H1 (cell line): ENCODE measurements at regions not wholly inside any gene's neighbourhood (a gene's known extent, or its start where the extent isn't known, plus 50 kb on each side); places are given as distances from the start of the nearest gene placed in this dataset.

Source experiments
- CTCF ChIA-PET: fragments of 300-600 bp; sonication (Branson Sonifier 250); formaldehyde crosslinking; loops from one replicate; lab custom pipeline; 2021; ENCODE audit not compliant: partially characterized antibody; lab: Charles Lee
- POLR2A ChIA-PET: fragments of 300-600 bp; sonication (Branson Sonifier 250); formaldehyde crosslinking; loops from one replicate; lab custom pipeline; 2021; ENCODE audit warnings: inconsistent platforms; ENCODE audit not compliant: partially characterized antibody; lab: Charles Lee
- DNase-seq, 2 experiments: peaks; one replicate each; pipeline versions ENCODE4 v3.0.0 to v3.0.0-alpha.2; 2010 to 2022; ENCODE audit warnings: low spot score in 2 of 2, low read depth in 1 of 2, mixed read lengths in 1 of 2
- FAIRE-seq: peaks from 2 replicates; lab custom pipeline; 2011; peaks lifted over from hg19 to GRCh38; lab: Jason Lieb, UNC
- H2AFZ ChIP-seq: 2 replicates; pipeline ENCODE4 v1.8.1; 2012; ENCODE audit warnings: low read length, inconsistent platforms
- H2AK5ac ChIP-seq: 2 replicates; pipeline ENCODE4 v1.6.1; 2013; ENCODE audit warnings: low read depth, low read length
- H2BK120ac ChIP-seq: replicated peaks from 2 replicates; pipeline ENCODE3; 2013; ENCODE audit warnings: low read depth, low read length, inconsistent platforms
- H2BK12ac ChIP-seq: 2 replicates; pipeline ENCODE4 v1.6.1; 2013; ENCODE audit warnings: low read depth, low read length
- H2BK15ac ChIP-seq: 2 replicates; pipeline ENCODE4 v1.6.1; 2013; ENCODE audit warnings: low read length
- H2BK20ac ChIP-seq: 2 replicates; pipeline ENCODE4 v1.6.1; 2013; ENCODE audit warnings: low read length
- H2BK5ac ChIP-seq: 2 replicates; pipeline ENCODE4 v1.6.1; 2013; ENCODE audit warnings: low read depth, low read length
- H3K14ac ChIP-seq: 2 replicates; pipeline ENCODE4 v1.6.1; 2013; ENCODE audit warnings: inconsistent platforms; ENCODE audit not compliant: insufficient read length
- H3K18ac ChIP-seq: 2 replicates; pipeline ENCODE4 v1.6.1; 2013; ENCODE audit warnings: low read length; ENCODE audit errors: extremely low read depth
- H3K23ac ChIP-seq: 2 replicates; pipeline ENCODE4 v1.6.1; 2013; ENCODE audit warnings: inconsistent platforms; ENCODE audit not compliant: insufficient read length
- H3K23me2 ChIP-seq: 2 replicates; pipeline ENCODE4 v1.6.1; 2013; ENCODE audit warnings: low read depth, low read length
- H3K27ac ChIP-seq: 2 replicates; pipeline ENCODE4 v1.6.1; 2011; ENCODE audit warnings: low read depth, low read length, inconsistent platforms
- H3K27me3 ChIP-seq, 4 experiments: replicated peaks in 1 of 4; 1 replicate in 1 of 4; 2 replicates in 3 of 4; pipeline versions ENCODE4 v1.6.1 to v1.8.1; 2011 to 2013; ENCODE audit warnings: low read length in 3 of 4, mild to moderate bottlenecking in 3 of 4, inconsistent platforms in 2 of 4, mixed read lengths in 2 of 4, moderate library complexity in 1 of 4; ENCODE audit not compliant: control insufficient read depth in 3 of 4, insufficient read depth in 3 of 4; ENCODE audit errors: extremely low read depth in 1 of 4
- H3K36me3 ChIP-seq, 4 experiments: 2 replicates each; pipeline versions ENCODE4 v1.6.1 to v1.8.1; 2011 to 2013; ENCODE audit warnings: mild to moderate bottlenecking in 4 of 4, low read length in 3 of 4, moderate library complexity in 2 of 4, control low read depth in 1 of 4, inconsistent platforms in 1 of 4; ENCODE audit not compliant: insufficient read depth in 4 of 4, control insufficient read depth in 2 of 4
- H3K4ac ChIP-seq: replicated peaks from 2 replicates; pipeline ENCODE3; 2013; ENCODE audit warnings: low read length, low read depth, mixed read lengths, inconsistent platforms; ENCODE audit not compliant: insufficient read length
- H3K4me1 ChIP-seq, 4 experiments: replicated peaks in 1 of 4; 1 replicate in 1 of 4; 2 replicates in 3 of 4; pipeline versions ENCODE4 v1.6.1 to v1.8.1; 2011 to 2013; ENCODE audit warnings: low read length in 3 of 4, inconsistent platforms in 2 of 4, mixed read lengths in 1 of 4; ENCODE audit not compliant: insufficient read depth in 4 of 4, control insufficient read depth in 3 of 4
- H3K4me2 ChIP-seq, 2 experiments: 2 replicates each; pipeline versions ENCODE4 v1.6.1 to v1.8.1; 2011 to 2013; ENCODE audit warnings: low read depth in 2 of 2, low read length in 2 of 2, control low read depth in 1 of 2, inconsistent platforms in 1 of 2, mild to moderate bottlenecking in 1 of 2; ENCODE audit not compliant: insufficient read depth in 1 of 2
- H3K4me3 ChIP-seq, 4 experiments: fragments of 200-600, 300-600 bp in 1 of 4; sonication (generic), shearing (Covaris generic), sonication (Bioruptor Twin) in 1 of 4; 2 replicates each; pipeline versions ENCODE4 v1.5.1 to v1.8.1; 2011 to 2016; ENCODE audit warnings: low read length in 4 of 4, low read depth in 3 of 4, control low read depth in 2 of 4, inconsistent platforms in 2 of 4, mild to moderate bottlenecking in 2 of 4, mixed read lengths in 1 of 4, moderate library complexity in 1 of 4; ENCODE audit not compliant: insufficient read depth in 2 of 4; ENCODE audit errors: extremely low read depth in 1 of 4
- H3K56ac ChIP-seq: replicated peaks from 2 replicates; pipeline ENCODE3; 2013; ENCODE audit warnings: low read depth, mild to moderate bottlenecking, mixed read lengths, low read length, inconsistent platforms; ENCODE audit not compliant: insufficient read length
- H3K79me1 ChIP-seq: 2 replicates; pipeline ENCODE4 v1.6.1; 2013; ENCODE audit warnings: low read depth, low read length, control low read depth
- H3K79me2 ChIP-seq, 2 experiments: 2 replicates each; pipeline versions ENCODE4 v1.6.1 to v1.8.1; 2012 to 2013; ENCODE audit warnings: low read length in 2 of 2, mild to moderate bottlenecking in 2 of 2, inconsistent platforms in 1 of 2; ENCODE audit not compliant: insufficient read depth in 2 of 2, control insufficient read depth in 1 of 2
- H3K9ac ChIP-seq, 4 experiments: replicated peaks in 1 of 4; 1 replicate in 1 of 4; 2 replicates in 3 of 4; pipeline versions ENCODE4 v1.6.1 to v1.8.1; 2011 to 2013; ENCODE audit warnings: low read depth in 3 of 4, low read length in 3 of 4, control low read depth in 2 of 4, mild to moderate bottlenecking in 2 of 4, moderate library complexity in 2 of 4, inconsistent platforms in 1 of 4; ENCODE audit errors: extremely low read depth in 1 of 4
- H3K9me3 ChIP-seq, 2 experiments: 2 replicates each; pipeline versions ENCODE4 v1.6.1 to v1.8.1; 2012 to 2013; ENCODE audit warnings: mild to moderate bottlenecking in 2 of 2, moderate library complexity in 2 of 2, control low read depth in 1 of 2, inconsistent platforms in 1 of 2, low read depth in 1 of 2, low read length in 1 of 2, mixed read lengths in 1 of 2; ENCODE audit not compliant: insufficient read depth in 2 of 2
- H4K20me1 ChIP-seq, 2 experiments: replicated peaks in 1 of 2; 2 replicates each; pipeline versions ENCODE3 to v1.8.1; 2011 to 2013; ENCODE audit warnings: inconsistent platforms in 2 of 2, low read length in 2 of 2, mild to moderate bottlenecking in 1 of 2; ENCODE audit not compliant: insufficient read depth in 2 of 2, control insufficient read depth in 1 of 2
- H4K5ac ChIP-seq: 2 replicates; pipeline ENCODE4 v1.6.1; 2013; ENCODE audit warnings: low read length, low read depth, mixed read lengths, inconsistent platforms; ENCODE audit not compliant: insufficient read length
- H4K8ac ChIP-seq: 2 replicates; pipeline ENCODE4 v1.8.0; 2013; ENCODE audit warnings: mild to moderate bottlenecking, moderate library complexity, low read length, inconsistent platforms; ENCODE audit not compliant: insufficient read depth; ENCODE audit errors: extremely low read depth
- H4K91ac ChIP-seq: replicated peaks from 2 replicates; pipeline ENCODE3; 2013; ENCODE audit warnings: low read length, mixed read lengths, inconsistent platforms; ENCODE audit not compliant: insufficient read length
- BCL11A ChIP-seq, 2 experiments: IDR thresholded peaks; one replicate each; pipeline ENCODE4 v1.6.1; 2011; ENCODE audit warnings: low read depth in 2 of 2, low read length in 2 of 2, mild to moderate bottlenecking in 2 of 2
- CHD2 ChIP-seq: IDR thresholded peaks from 2 replicates; pipeline ENCODE4 v1.6.1; 2012; ENCODE audit warnings: low read length, improper control_type of control experiment
- GABPA ChIP-seq: IDR thresholded peaks from 2 replicates; pipeline ENCODE4 v1.6.1; 2011; ENCODE audit warnings: mild to moderate bottlenecking, low read length, moderate library complexity, borderline replicate concordance; ENCODE audit not compliant: insufficient read depth
- NANOG ChIP-seq: IDR thresholded peaks from 2 replicates; pipeline ENCODE4 v1.6.1; 2011; ENCODE audit warnings: low read length, low read depth, mild to moderate bottlenecking, inconsistent platforms; ENCODE audit not compliant: insufficient read depth, poor library complexity, severe bottlenecking
- PHF8 ChIP-seq: fragments of 200-600 bp; sonication (generic); conservative IDR thresholded peaks from 2 replicates; pipeline ENCODE4 v1.7.1; 2012; ENCODE audit warnings: low read depth, mild to moderate bottlenecking, inconsistent platforms, low read length, moderate library complexity
- RFX5 ChIP-seq: IDR thresholded peaks from 2 replicates; pipeline ENCODE4 v1.6.1; 2011; ENCODE audit warnings: low read depth, low read length, improper control_type of control experiment, borderline replicate concordance
- RNF2 ChIP-seq: fragments of 200-900, 300-1000 bp; sonication (generic); IDR thresholded peaks from 2 replicates; pipeline ENCODE4 v1.7.1; 2016; ENCODE audit warnings: borderline replicate concordance, low read depth, mild to moderate bottlenecking, antibody characterized with exemption, low read length; ENCODE audit not compliant: poor library complexity, severe bottlenecking; ENCODE audit errors: missing control alignments
- SIRT6 ChIP-seq: IDR thresholded peaks from one replicate; pipeline ENCODE4 v1.7.1; 2012; ENCODE audit warnings: low read length, inconsistent platforms
- SIX5 ChIP-seq: IDR thresholded peaks from 2 replicates; pipeline ENCODE4 v1.6.1; 2011; ENCODE audit warnings: mild to moderate bottlenecking, low read depth, low read length
- SP1 ChIP-seq: IDR thresholded peaks from 2 replicates; pipeline ENCODE4 v1.6.1; 2011; ENCODE audit warnings: low read depth, low read length
- SP2 ChIP-seq: IDR thresholded peaks from 2 replicates; pipeline ENCODE4 v1.6.1; 2012; ENCODE audit warnings: mild to moderate bottlenecking, low read length, inconsistent platforms
- SRF ChIP-seq: IDR thresholded peaks from 2 replicates; pipeline ENCODE4 v1.6.1; 2011; ENCODE audit warnings: mild to moderate bottlenecking, low read depth, low read length, moderate library complexity
- TAF7 ChIP-seq: optimal IDR thresholded peaks from 2 replicates; pipeline ENCODE3; 2011; ENCODE audit warnings: low read depth, mild to moderate bottlenecking, inconsistent platforms, low read length, moderate library complexity, borderline replicate concordance
- YY1 ChIP-seq: IDR thresholded peaks from 2 replicates; pipeline ENCODE4 v1.6.1; 2011; ENCODE audit warnings: low read depth, mild to moderate bottlenecking, low read length
- WGBS, 2 experiments: shearing (Covaris generic) in 1 of 2; methylation state at CpG; one replicate each; pipeline versions ENCODE4 v1.1.6 to v1.1.7; 2013 to 2015; ENCODE audit warnings: low lambda C conversion rate in 2 of 2, mixed read lengths in 2 of 2, inconsistent platforms in 1 of 2, low coverage in 1 of 2, missing lambda C conversion rate in 1 of 2; ENCODE audit not compliant: insufficient replicate concordance in 2 of 2, insufficient coverage in 1 of 2, insufficient read length in 1 of 2; ENCODE audit errors: extremely low coverage in 1 of 2, missing lambda C conversion rate in 1 of 2; 5-methylcytosine and 5-hydroxymethylcytosine counted together

- no peaks in the 10 kb centered on the region for H3K36me3 ChIP-seq
- H3K56ac ChIP-seq = no peak overlapping the region
- H2BK15ac ChIP-seq = no peak overlapping the region
- H3K4ac ChIP-seq = no peak overlapping the region
- H3K4me2 ChIP-seq = no peak overlapping the region
- no peak overlapping the region for H2BK120ac ChIP-seq
- no peaks in the 10 kb centered on the region for H3K79me2 ChIP-seq
- POLR2A ChIA-PET = no interaction called here
- H2BK12ac ChIP-seq = no peak overlapping the region
- H2BK20ac ChIP-seq = no peak overlapping the region
- H3K79me1 ChIP-seq = no peaks in the 10 kb centered on the region
- 91% methylated on average over 2 of the region's 2 CpGs; no CpG with 5 or more reads in 1 of the 2 experiments for WGBS, 2 experiments
- no peak overlapping the region for H3K9ac ChIP-seq
- H3K9me3 ChIP-seq = no peaks in the 10 kb centered on the region
- no peak overlapping the region for H4K91ac ChIP-seq
- H3K4me1 ChIP-seq = no peaks in the 10 kb centered on the region
- H3K4me3 ChIP-seq = no peak overlapping the region
- H2AK5ac ChIP-seq = no peak overlapping the region
- H3K27me3 ChIP-seq = no peaks in the 10 kb centered on the region
- no peak overlapping the region for H3K18ac ChIP-seq
- H3K23ac ChIP-seq = no peak overlapping the region
- no peak overlapping the region for H2BK5ac ChIP-seq
- TF ChIP-seq CHD2 (no peak), GABPA (no peak), NANOG (no peak), PHF8 (no peak), SRF (no peak), RNF2 (no peak), SIRT6 (no peak), YY1 (no peak), SP2 (no peak), RFX5 (no peak), SIX5 (no peak), TAF7 (no peak), BCL11A (IDR thresholded peaks at IDR 0.05; ENCODE audit: low read depth in 2 of 2, low read length in 2 of 2) (no peak), SP1 (no peak)
- DNase-seq (no peak), FAIRE-seq (no peak)
- H4K20me1 ChIP-seq = no peaks in the 10 kb centered on the region
- H3K14ac ChIP-seq = no peak overlapping the region
- CTCF ChIA-PET = no interaction called here
- no peaks in the 10 kb centered on the region for H3K23me2 ChIP-seq
- H4K5ac ChIP-seq = no peak overlapping the region
- no peak overlapping the region for H4K8ac ChIP-seq
- no peak overlapping the region for H2AFZ ChIP-seq
- H3K27ac ChIP-seq = no peak overlapping the region
Observed at GRCh38 chr3:82883072-82883471, 1121.6 kb upstream of the GBE1 start.
